Esophagus muscularis mucosa (tissue), 4 donors: ENCODE measurements at regions not wholly inside any gene's neighbourhood (a gene's known extent, or its start where the extent isn't known, plus 50 kb on each side); places are given as distances from the start of the nearest gene placed in this dataset.

Experiments
- DNase-seq: peaks from one replicate; pipeline ENCODE4 v3.0.0-alpha.2; 2017; ENCODE audit errors: extremely low spot score
- H3K27ac ChIP-seq, 4 donors: fragments of 200-600 bp; sonication (generic); replicated peaks in 1 of 4; 1 replicate in 3 of 4; 2 replicates in 1 of 4; pipeline ENCODE4 v1.5.1; 2016 to 2019; ENCODE audit warnings: mild to moderate bottlenecking in 1 of 4
- H3K27me3 ChIP-seq, 4 donors: fragments of 200-600 bp; sonication (generic); one replicate each; pipeline versions ENCODE4 v1.5.1 to v1.6.0; 2016 to 2019
- H3K36me3 ChIP-seq, 4 donors: fragments of 200-600 bp; sonication (generic); one replicate each; pipeline ENCODE4 v1.5.1; 2016 to 2019
- H3K4me1 ChIP-seq, 4 donors: fragments of 200-600 bp; sonication (generic); one replicate each; pipeline ENCODE4 v1.5.1; 2016 to 2019
- H3K4me3 ChIP-seq, 4 donors: fragments of 200-600 bp; sonication (generic); 1 replicate in 2 of 4; 2 replicates in 2 of 4; pipeline ENCODE4 v1.5.1; 2016 to 2019; ENCODE audit warnings: mild to moderate bottlenecking in 4 of 4, moderate library complexity in 1 of 4
- H3K9me3 ChIP-seq, 4 donors: fragments of 200-600 bp; sonication (generic); 1 replicate in 3 of 4; 2 replicates in 1 of 4; pipeline ENCODE4 v1.5.1; 2016 to 2019
- EP300 ChIP-seq: sonication (generic); formaldehyde crosslinking; IDR thresholded peaks from one replicate; pipeline ENCODE4 v1.6.1; 2017; ENCODE audit warnings: antibody characterized with exemption
- POLR2A ChIP-seq: fragments of 450-650 bp; IDR thresholded peaks from one replicate; pipeline ENCODE4 v1.6.1; 2017; ENCODE audit warnings: antibody characterized with exemption, moderate library complexity, mild to moderate bottlenecking, low read depth
- POLR2AphosphoS5 ChIP-seq, 2 donors: sonication (generic); formaldehyde crosslinking; IDR thresholded peaks; one replicate each; pipeline ENCODE4 v1.6.1; 2017; ENCODE audit warnings: antibody characterized with exemption in 2 of 2
- WGBS: methylation state at CpG from one replicate; pipeline ENCODE4 v1.1.5; 2018; 5-methylcytosine and 5-hydroxymethylcytosine counted together
- intact Hi-C: fragments of 100-400 bp; cut with DNase I; formaldehyde crosslinking; loops from one replicate; pipeline ENCODE4 v1.15.1; 2023
- TF ChIP-seq, protein P1 (sequence below), 3 experiments: fragments of 200-600 bp in 2 of 3; fragments of 450-650 bp in 1 of 3; sonication (generic) in 2 of 3; IDR thresholded peaks; one replicate each; pipeline ENCODE4 v1.5.1; 2017 to 2019; ENCODE audit warnings: antibody characterized with exemption in 3 of 3, mild to moderate bottlenecking in 2 of 3, moderate library complexity in 1 of 3

DNA sequence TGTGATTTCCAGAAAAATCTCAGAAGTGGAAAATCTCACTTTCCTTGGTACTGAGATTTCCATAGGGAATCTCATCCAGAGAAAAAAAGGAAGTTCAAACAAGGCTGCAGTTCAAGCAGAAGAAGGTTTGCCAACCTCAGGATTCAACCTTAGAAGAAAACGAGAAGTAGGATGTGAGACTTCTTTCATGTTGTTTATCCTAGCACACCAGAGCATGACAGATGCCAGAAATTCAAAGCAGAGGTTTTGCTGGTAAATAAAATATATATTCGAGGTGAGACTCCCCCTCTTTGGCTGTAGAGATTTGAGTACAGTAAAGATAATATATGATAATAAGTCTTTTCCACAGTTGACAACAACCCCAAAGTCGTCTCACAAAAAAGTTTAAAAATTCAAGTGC is 116.9 kb upstream of the SMC2 start:
- Histone ChIP-seq H3K4me1 (no peaks in the 10 kb centered on the region), H3K36me3 (no peaks in the 10 kb centered on the region), H3K9me3 (no peaks in the 10 kb centered on the region), H3K27ac (no peak overlapping the region), H3K4me3 (no peak overlapping the region), H3K27me3 (no peaks in the 10 kb centered on the region)
- no peak for TF ChIP-seq POLR2A
- no peak for TF ChIP-seq EP300
- no peak for TF ChIP-seq POLR2AphosphoS5 (IDR thresholded peaks at IDR 0.05)
- TF ChIP-seq, protein P1, sequence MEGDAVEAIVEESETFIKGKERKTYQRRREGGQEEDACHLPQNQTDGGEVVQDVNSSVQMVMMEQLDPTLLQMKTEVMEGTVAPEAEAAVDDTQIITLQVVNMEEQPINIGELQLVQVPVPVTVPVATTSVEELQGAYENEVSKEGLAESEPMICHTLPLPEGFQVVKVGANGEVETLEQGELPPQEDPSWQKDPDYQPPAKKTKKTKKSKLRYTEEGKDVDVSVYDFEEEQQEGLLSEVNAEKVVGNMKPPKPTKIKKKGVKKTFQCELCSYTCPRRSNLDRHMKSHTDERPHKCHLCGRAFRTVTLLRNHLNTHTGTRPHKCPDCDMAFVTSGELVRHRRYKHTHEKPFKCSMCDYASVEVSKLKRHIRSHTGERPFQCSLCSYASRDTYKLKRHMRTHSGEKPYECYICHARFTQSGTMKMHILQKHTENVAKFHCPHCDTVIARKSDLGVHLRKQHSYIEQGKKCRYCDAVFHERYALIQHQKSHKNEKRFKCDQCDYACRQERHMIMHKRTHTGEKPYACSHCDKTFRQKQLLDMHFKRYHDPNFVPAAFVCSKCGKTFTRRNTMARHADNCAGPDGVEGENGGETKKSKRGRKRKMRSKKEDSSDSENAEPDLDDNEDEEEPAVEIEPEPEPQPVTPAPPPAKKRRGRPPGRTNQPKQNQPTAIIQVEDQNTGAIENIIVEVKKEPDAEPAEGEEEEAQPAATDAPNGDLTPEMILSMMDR (IDR thresholded peaks at IDR 0.05): no peak
- no peak for DNase-seq
- intact Hi-C loops: no loop called here
- 83% methylated on average over 3 of the region's 3 CpGs for WGBS

DNA sequence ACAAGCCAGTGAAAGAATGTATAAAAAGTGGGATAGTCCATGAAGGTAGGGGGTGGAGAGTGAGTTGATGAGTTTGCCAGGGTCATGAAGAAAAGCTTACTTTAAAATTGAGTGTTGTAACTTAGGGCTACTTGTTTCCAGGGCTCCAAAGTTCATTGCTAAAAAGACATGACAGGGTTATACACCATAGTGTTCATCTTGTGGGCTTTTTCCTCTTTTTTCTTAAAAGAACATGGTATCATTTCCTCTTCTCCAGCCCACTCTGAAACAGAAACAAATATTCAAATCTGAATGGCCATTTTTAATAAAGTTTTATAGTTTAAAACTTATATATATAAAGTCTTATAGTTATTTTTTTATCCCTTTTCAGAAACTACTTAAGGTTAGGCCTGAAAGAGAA is 115.7 kb upstream of the SMC2 start:
- no peak for TF ChIP-seq POLR2AphosphoS5 (IDR thresholded peaks at IDR 0.05)
- TF ChIP-seq POLR2A: no peak
- DNase-seq: no peak
- no peak overlapping the region for H3K27ac ChIP-seq
- H3K9me3 ChIP-seq: no peaks in the 10 kb centered on the region
- no peak overlapping the region for H3K4me3 ChIP-seq
- intact Hi-C loops: no loop called here
- H3K27me3 ChIP-seq: no peaks in the 10 kb centered on the region
- H3K36me3 ChIP-seq: no peaks in the 10 kb centered on the region
- H3K4me1 ChIP-seq: no peaks in the 10 kb centered on the region

DNA sequence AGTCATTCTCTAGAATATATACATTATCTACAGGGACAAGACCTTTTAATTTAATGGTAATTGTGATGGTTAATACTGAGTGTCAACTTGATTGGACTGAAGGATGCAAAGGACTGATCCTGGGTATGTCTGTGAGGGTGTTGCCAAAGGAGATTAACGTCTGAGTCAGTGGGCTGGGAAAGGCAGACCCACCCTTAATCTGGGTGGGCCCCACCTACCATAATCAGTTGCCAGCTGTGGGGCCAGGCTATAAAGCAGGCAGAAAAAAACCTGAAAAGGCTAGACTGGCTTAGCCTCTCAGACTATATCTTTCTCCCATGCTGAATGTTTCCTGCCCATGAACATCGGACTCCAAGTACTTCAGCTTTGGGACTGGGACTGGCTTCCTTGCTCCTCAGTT is 112.2 kb upstream of the SMC2 start:
- Histone ChIP-seq H3K9me3 (no peaks in the 10 kb centered on the region), H3K4me1 (no peaks in the 10 kb centered on the region), H3K36me3 (no peaks in the 10 kb centered on the region), H3K4me3 (no peak overlapping the region), H3K27ac (no peak overlapping the region), H3K27me3 (no peaks in the 10 kb centered on the region)
- TF ChIP-seq EP300 (no peak), POLR2A (no peak), POLR2AphosphoS5 (IDR thresholded peaks at IDR 0.05) (no peak)
- TF ChIP-seq, protein P1 (IDR thresholded peaks at IDR 0.05): no peak
- intact Hi-C loops: no loop called here
- 75% methylated on average over 2 of the region's 2 CpGs for whole genome bisulfite sequencing
- DNase-seq: no peak

DNA sequence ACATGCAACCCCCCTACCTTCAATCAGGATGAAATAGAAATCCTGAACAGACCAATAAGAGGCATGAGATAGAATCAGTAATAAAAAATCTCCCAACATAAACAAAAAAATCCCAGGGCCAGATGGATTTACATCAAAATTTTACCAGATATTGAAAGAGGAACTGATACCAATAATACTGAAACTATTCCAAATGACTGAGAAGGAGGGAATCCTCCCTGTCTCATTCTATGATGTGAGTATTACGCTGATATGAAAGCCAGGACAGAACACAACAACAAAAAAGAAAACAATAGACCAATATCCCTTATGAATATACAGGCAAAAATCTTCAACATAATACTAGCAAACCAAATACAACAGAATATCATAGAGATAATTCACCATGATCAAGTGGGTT is 109.0 kb upstream of the SMC2 start:
- Histone ChIP-seq H3K27me3 (no peaks in the 10 kb centered on the region), H3K27ac (no peak overlapping the region), H3K9me3 (no peaks in the 10 kb centered on the region), H3K4me1 (no peaks in the 10 kb centered on the region), H3K36me3 (no peaks in the 10 kb centered on the region), H3K4me3 (no peak overlapping the region)
- no peak for TF ChIP-seq POLR2A
- no peak for TF ChIP-seq EP300
- TF ChIP-seq, protein P1 (IDR thresholded peaks at IDR 0.05): no peak
- TF ChIP-seq POLR2AphosphoS5 (IDR thresholded peaks at IDR 0.05): no peak
- intact Hi-C loops: no loop called here
- DNase-seq: no peak
- 85% methylated on average over 1 of the region's 1 CpG for WGBS

DNA sequence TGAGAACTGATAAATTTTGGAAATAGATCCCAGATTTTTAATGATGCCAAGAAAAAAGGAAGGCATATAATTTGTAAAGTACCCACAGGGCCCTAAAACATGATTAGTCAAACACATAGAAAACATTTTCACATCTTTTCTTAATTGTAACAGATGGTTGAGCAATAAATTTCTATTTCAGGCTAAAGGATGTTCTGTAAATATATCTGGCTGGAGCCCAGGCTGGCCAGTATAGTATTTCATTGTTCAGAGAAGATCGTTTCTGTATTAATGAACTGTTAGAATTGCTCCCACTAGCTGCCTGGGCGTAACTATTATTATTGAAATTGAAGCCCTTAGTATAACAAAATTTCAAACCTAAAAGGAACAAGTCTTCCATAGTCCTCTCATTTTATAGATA is 105.3 kb upstream of the SMC2 start:
- no peaks in the 10 kb centered on the region for H3K27me3 ChIP-seq
- no peak overlapping the region for H3K4me3 ChIP-seq
- no peaks in the 10 kb centered on the region for H3K9me3 ChIP-seq
- H3K36me3 ChIP-seq: no peaks in the 10 kb centered on the region
- H3K27ac ChIP-seq: no peak overlapping the region
- TF ChIP-seq, protein P1 (IDR thresholded peaks at IDR 0.05): no peak
- TF ChIP-seq EP300 (no peak), POLR2A (no peak), POLR2AphosphoS5 (IDR thresholded peaks at IDR 0.05) (no peak)
- H3K4me1 ChIP-seq: no peaks in the 10 kb centered on the region
- intact Hi-C loops: no loop called here
- DNase-seq: no peak
- 69% methylated on average over 2 of the region's 2 CpGs for WGBS
